ENCODE measurements at regions not wholly inside any gene's neighbourhood (a gene's known extent, or its start where the extent isn't known, plus 50 kb on each side); places are given as distances from the start of the nearest gene placed in this dataset.

GRCh38 chr2:21358976-21359375, 235.2 kb downstream of the TDRD15 start:
- TF ChIP-seq CTCF (IDR thresholded peaks at IDR 0.05) = no peak
- no peak for TF ChIP-seq POLR2AphosphoS5 (IDR thresholded peaks at IDR 0.05; ENCODE audit: low read depth, low read length)
- TF ChIP-seq SIN3A (IDR thresholded peaks at IDR 0.05; ENCODE audit: borderline replicate concordance, insufficient read depth, low read depth, low read length) = no peak
- TF ChIP-seq TCF7L2 (IDR thresholded peaks at IDR 0.05; ENCODE audit: low read depth, low read length) = no peak
- no peak for TF ChIP-seq REST (IDR thresholded peaks at IDR 0.05; ENCODE audit: insufficient read depth in 1 of 2, low read depth in 2 of 2, low read length in 1 of 2)

All from Panc1 (cell line).